Smooth muscle cell (in vitro differentiated cells): ENCODE measurements at regions not wholly inside any gene's neighbourhood (a gene's known extent, or its start where the extent isn't known, plus 50 kb on each side); places are given as distances from the start of the nearest gene placed in this dataset.

Experiments used
- DNase-seq: peaks from one replicate; lab custom pipeline; 2025; ENCODE audit not compliant: unreplicated experiment; lab: John Stamatoyannopoulos, UW
- H2AFZ ChIP-seq: fragments of 200-600 bp; sonication (generic); 2 replicates; pipeline ENCODE4 v1.6.0; 2016; ENCODE audit warnings: antibody characterized with exemption, low read depth, mild to moderate bottlenecking
- H3F3A ChIP-seq: fragments of 200-600 bp; sonication (generic); 2 replicates; pipeline ENCODE4 v1.6.0; 2017; ENCODE audit warnings: antibody characterized with exemption, low read depth
- H3K27ac ChIP-seq: fragments of 200-600 bp; sonication (generic); 2 replicates; pipeline ENCODE4 v1.5.1; 2016; ENCODE audit warnings: low read depth, mild to moderate bottlenecking
- H3K27me3 ChIP-seq: fragments of 200-600 bp; sonication (generic); 2 replicates; pipeline ENCODE4 v1.6.1; 2016; ENCODE audit warnings: low read depth, mild to moderate bottlenecking
- H3K36me3 ChIP-seq: fragments of 200-600 bp; sonication (generic); 2 replicates; pipeline ENCODE4 v1.5.1; 2016; ENCODE audit warnings: low read depth
- H3K4me1 ChIP-seq: fragments of 200-600 bp; sonication (generic); 2 replicates; pipeline ENCODE4 v1.5.1; 2016; ENCODE audit warnings: low read depth
- H3K4me2 ChIP-seq: fragments of 200-600 bp; sonication (generic); 2 replicates; pipeline ENCODE4 v1.6.0; 2016; ENCODE audit warnings: mild to moderate bottlenecking
- H3K4me3 ChIP-seq: fragments of 200-600 bp; sonication (generic); 2 replicates; pipeline ENCODE4 v1.5.1; 2016; ENCODE audit warnings: mild to moderate bottlenecking
- H3K79me2 ChIP-seq: fragments of 200-600 bp; sonication (generic); 2 replicates; pipeline ENCODE4 v1.6.0; 2016; ENCODE audit warnings: low read depth, mild to moderate bottlenecking
- H3K9ac ChIP-seq: fragments of 200-600 bp; sonication (generic); 2 replicates; pipeline ENCODE4 v1.6.0; 2016; ENCODE audit warnings: low read depth
- H3K9me3 ChIP-seq: fragments of 200-600 bp; sonication (generic); replicated peaks from 2 replicates; pipeline ENCODE4 v1.5.1; 2016; ENCODE audit warnings: low read depth
- H4K20me1 ChIP-seq: fragments of 200-600 bp; sonication (generic); 2 replicates; pipeline ENCODE4 v1.6.0; 2016; ENCODE audit warnings: low read depth
- WGBS: methylation state at CpG from one replicate; pipeline ENCODE4 v1.1.7; 2016; ENCODE audit warnings: low lambda C conversion rate; 5-methylcytosine and 5-hydroxymethylcytosine counted together
- TF ChIP-seq, protein P1 (sequence below): fragments of 200-600 bp; sonication (generic); IDR thresholded peaks from 2 replicates; pipeline ENCODE4 v1.5.1; 2017; ENCODE audit warnings: borderline replicate concordance, mild to moderate bottlenecking, antibody characterized with exemption; ENCODE audit not compliant: insufficient read depth, poor library complexity, severe bottlenecking

DNA sequence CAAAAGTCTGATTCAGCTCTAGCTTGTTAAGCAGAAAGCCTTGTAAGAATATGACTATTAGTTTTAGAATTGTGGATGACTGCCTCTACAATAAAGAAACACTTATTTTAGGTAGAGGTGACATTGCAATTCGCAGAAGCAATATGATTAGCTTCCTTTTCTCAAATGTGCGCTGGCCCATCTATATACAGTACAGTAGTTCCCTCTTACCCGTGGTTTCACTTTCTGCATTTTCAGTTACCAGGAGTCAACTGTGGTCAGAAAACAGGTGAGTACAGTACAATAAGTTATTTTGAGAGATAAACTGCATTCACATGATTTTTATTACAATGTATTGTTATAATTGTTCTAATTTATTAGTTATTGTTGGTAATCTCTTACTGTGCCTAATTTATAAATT, 405.1 kb downstream of the GPD2 start:
- no peaks in the 10 kb centered on the region for H3K9me3 ChIP-seq
- H4K20me1 ChIP-seq, result no peaks in the 10 kb centered on the region
- H3K36me3 ChIP-seq, result no peaks in the 10 kb centered on the region
- H3F3A ChIP-seq, result no peaks in the 10 kb centered on the region
- H3K79me2 ChIP-seq, result no peaks in the 10 kb centered on the region
- TF ChIP-seq, protein P1, sequence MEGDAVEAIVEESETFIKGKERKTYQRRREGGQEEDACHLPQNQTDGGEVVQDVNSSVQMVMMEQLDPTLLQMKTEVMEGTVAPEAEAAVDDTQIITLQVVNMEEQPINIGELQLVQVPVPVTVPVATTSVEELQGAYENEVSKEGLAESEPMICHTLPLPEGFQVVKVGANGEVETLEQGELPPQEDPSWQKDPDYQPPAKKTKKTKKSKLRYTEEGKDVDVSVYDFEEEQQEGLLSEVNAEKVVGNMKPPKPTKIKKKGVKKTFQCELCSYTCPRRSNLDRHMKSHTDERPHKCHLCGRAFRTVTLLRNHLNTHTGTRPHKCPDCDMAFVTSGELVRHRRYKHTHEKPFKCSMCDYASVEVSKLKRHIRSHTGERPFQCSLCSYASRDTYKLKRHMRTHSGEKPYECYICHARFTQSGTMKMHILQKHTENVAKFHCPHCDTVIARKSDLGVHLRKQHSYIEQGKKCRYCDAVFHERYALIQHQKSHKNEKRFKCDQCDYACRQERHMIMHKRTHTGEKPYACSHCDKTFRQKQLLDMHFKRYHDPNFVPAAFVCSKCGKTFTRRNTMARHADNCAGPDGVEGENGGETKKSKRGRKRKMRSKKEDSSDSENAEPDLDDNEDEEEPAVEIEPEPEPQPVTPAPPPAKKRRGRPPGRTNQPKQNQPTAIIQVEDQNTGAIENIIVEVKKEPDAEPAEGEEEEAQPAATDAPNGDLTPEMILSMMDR, result no peak
- H3K27me3 ChIP-seq, result no peaks in the 10 kb centered on the region
- no peak overlapping the region for H2AFZ ChIP-seq
- H3K9ac ChIP-seq, result no peak overlapping the region
- WGBS, result 97% methylated on average over 3 of the region's 3 CpGs
- H3K4me1 ChIP-seq, result no peaks in the 10 kb centered on the region
- DNase-seq, result no peak
- H3K4me3 ChIP-seq, result no peak overlapping the region
- H3K27ac ChIP-seq, result no peak overlapping the region
- no peak overlapping the region for H3K4me2 ChIP-seq

DNA sequence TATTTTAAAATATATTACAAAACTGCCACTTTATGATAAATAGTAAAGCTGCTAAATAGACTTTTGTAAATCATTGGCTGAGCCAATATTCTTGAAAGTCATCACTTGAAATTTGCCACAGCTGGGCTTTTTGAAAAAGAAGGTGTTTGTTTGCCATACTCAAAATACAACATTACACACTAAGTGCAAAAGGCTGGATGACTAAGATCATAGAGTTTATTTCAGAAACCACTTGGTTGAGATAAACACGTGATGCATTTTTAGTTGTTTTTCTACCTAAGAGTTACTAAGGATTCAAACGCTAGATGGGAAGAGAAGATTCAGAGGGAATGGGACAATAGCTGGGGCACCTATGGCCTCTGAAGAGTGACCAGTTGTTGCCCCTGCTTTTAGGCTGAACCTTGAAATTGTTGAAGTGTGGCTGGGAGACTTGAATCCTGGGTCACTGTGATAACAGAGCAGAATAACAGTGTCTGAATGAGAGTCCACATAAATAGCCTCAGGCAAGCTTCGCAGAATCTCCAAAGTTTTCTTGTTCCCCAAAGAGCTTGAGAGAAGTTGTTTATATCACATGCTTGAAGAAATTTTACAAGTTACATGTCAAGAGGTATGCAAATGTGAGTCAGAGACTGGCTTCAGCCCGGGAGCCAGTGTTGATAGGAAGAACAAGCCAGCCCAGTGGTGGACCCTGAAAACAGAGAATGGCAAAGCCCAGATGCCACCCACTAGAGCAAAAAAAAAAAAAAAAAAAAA, 409.8 kb downstream of the GPD2 start:
- Histone ChIP-seq H3K9me3 (no peaks in the 10 kb centered on the region), H3K27me3 (no peaks in the 10 kb centered on the region), H3K27ac (peak overlapping the region; percentile 27), H4K20me1 (no peaks in the 10 kb centered on the region), H3K4me2 (no peak overlapping the region), H3K36me3 (no peaks in the 10 kb centered on the region), H3K79me2 (no peaks in the 10 kb centered on the region), H3K4me3 (no peak overlapping the region), H2AFZ (no peak overlapping the region), H3F3A (no peaks in the 10 kb centered on the region), H3K4me1 (no peaks in the 10 kb centered on the region), H3K9ac (no peak overlapping the region)
- no peak for DNase-seq
- 41% methylated on average over 4 of the region's 4 CpGs for WGBS
- TF ChIP-seq, protein P1, result no peak

- H3K27ac ChIP-seq, result no peak overlapping the region
- H3K27me3 ChIP-seq, result no peaks in the 10 kb centered on the region
- H3K9me3 ChIP-seq, result no peaks in the 10 kb centered on the region
- H3K4me1 ChIP-seq, result no peaks in the 10 kb centered on the region
- no peaks in the 10 kb centered on the region for H4K20me1 ChIP-seq
- TF ChIP-seq, protein P1, result no peak
- no peak overlapping the region for H2AFZ ChIP-seq
- H3K79me2 ChIP-seq, result no peaks in the 10 kb centered on the region
- 90% methylated on average over 4 of the region's 4 CpGs for WGBS
- H3K4me3 ChIP-seq, result no peak overlapping the region
- H3K4me2 ChIP-seq, result no peak overlapping the region
- H3F3A ChIP-seq, result no peaks in the 10 kb centered on the region
- DNase-seq, result no peak
- H3K36me3 ChIP-seq, result no peaks in the 10 kb centered on the region
- H3K9ac ChIP-seq, result no peak overlapping the region
Measured at GRCh38 chr2:156852210-156852609, 405.3 kb upstream of the GALNT5 start.

DNA sequence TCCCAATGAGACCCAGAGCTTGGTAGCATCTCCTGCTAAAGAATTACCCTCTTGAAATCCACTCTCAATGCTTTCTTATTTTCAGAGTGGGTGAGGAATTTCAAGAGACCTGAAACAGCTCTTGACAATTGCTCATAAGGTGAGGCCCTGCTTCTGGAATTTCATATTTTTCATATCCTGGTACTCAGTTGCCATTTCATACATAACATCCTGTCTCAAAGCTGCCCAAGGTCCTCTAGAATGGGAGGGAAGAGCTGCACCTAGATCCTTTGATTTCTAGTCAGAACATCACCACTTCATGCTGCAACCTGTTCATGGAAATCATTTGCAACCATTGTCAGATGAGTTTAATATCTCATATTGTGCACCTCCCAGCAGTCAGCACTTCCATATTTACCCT, 404.8 kb upstream of the GALNT5 start:
- no peak overlapping the region for H3K27ac ChIP-seq
- TF ChIP-seq, protein P1, result no peak
- no peaks in the 10 kb centered on the region for H3K79me2 ChIP-seq
- no peaks in the 10 kb centered on the region for H4K20me1 ChIP-seq
- H3K36me3 ChIP-seq, result no peaks in the 10 kb centered on the region
- no peak for DNase-seq
- no peak overlapping the region for H3K9ac ChIP-seq
- H2AFZ ChIP-seq, result no peak overlapping the region
- no peaks in the 10 kb centered on the region for H3K27me3 ChIP-seq
- no peaks in the 10 kb centered on the region for H3F3A ChIP-seq
- no peaks in the 10 kb centered on the region for H3K4me1 ChIP-seq
- no peak overlapping the region for H3K4me3 ChIP-seq
- no peak overlapping the region for H3K4me2 ChIP-seq
- H3K9me3 ChIP-seq, result no peaks in the 10 kb centered on the region
